SK-N-SH (cell line): ENCODE measurements at regions not wholly inside any gene's neighbourhood (a gene's known extent, or its start where the extent isn't known, plus 50 kb on each side); places are given as distances from the start of the nearest gene placed in this dataset.
A peak's percentile ranks its signal among the peaks of the same experiment; 100 is the strongest.

Source experiments
- CTCF ChIA-PET: fragments of 300-600, 350-600 bp; formaldehyde crosslinking; extraction: SDS; loops from one replicate; lab custom pipeline; 2021; lab: Yijun Ruan, JAX
- POLR2A ChIA-PET: fragments of 350-600 bp; sonication (Branson Sonifier 250); formaldehyde crosslinking; extraction: SDS; loops from one replicate; lab custom pipeline; 2020; ENCODE audit warnings: antibody characterized with exemption, inconsistent platforms; lab: Yijun Ruan, JAX
- DNase-seq: peaks from one replicate; pipeline ENCODE4 v3.0.0; 2012
- H2AFZ ChIP-seq: fragments of 200-600 bp; sonication (generic); 2 replicates; pipeline ENCODE4 v1.8.1; 2016; ENCODE audit warnings: antibody characterized with exemption, mild to moderate bottlenecking, low read depth
- H3F3A ChIP-seq: fragments of 200-600 bp; sonication (generic); replicated peaks from 2 replicates; pipeline ENCODE3; 2016; ENCODE audit warnings: antibody characterized with exemption, mild to moderate bottlenecking; ENCODE audit not compliant: insufficient read depth
- H3K27ac ChIP-seq, 2 experiments: fragments of 200-500 bp in 1 of 2; fragments of 200-600 bp in 1 of 2; sonication (Bioruptor generic) in 1 of 2; sonication (generic), shearing (Covaris generic) in 1 of 2; 2 replicates each; pipeline versions ENCODE4 v1.5.1 to v1.6.1; 2014 to 2016; ENCODE audit warnings: low read depth in 2 of 2, inconsistent platforms in 1 of 2, low read length in 1 of 2, mild to moderate bottlenecking in 1 of 2, mixed read lengths in 1 of 2
- H3K27me3 ChIP-seq: fragments of 200-600 bp; sonication (generic), shearing (Covaris generic); 2 replicates; pipeline ENCODE4 v1.6.1; 2016; ENCODE audit warnings: mixed run types; ENCODE audit not compliant: insufficient read depth
- H3K36me3 ChIP-seq, 2 experiments: fragments of 200-500 bp in 1 of 2; fragments of 200-600 bp in 1 of 2; sonication (Bioruptor generic) in 1 of 2; sonication (generic) in 1 of 2; replicated peaks in 1 of 2; 2 replicates each; pipeline versions ENCODE3 to v1.5.1; 2014 to 2016; ENCODE audit warnings: low read length in 1 of 2, mild to moderate bottlenecking in 1 of 2; ENCODE audit not compliant: insufficient read depth in 2 of 2, control insufficient read depth in 1 of 2
- H3K4me1 ChIP-seq, 2 experiments: fragments of 200-500 bp in 1 of 2; fragments of 200-600 bp in 1 of 2; sonication (Bioruptor generic) in 1 of 2; sonication (generic), shearing (Covaris generic) in 1 of 2; 2 replicates each; pipeline versions ENCODE4 v1.5.1 to v1.6.1; 2014 to 2016; ENCODE audit warnings: low read depth in 1 of 2, low read length in 1 of 2, mixed run types in 1 of 2; ENCODE audit not compliant: insufficient read depth in 2 of 2, control insufficient read depth in 1 of 2
- H3K4me2 ChIP-seq: fragments of 200-600 bp; sonication (generic), shearing (Covaris generic); 2 replicates; pipeline ENCODE4 v1.6.1; 2017; ENCODE audit warnings: mixed run types
- H3K4me3 ChIP-seq, 2 experiments: fragments of 200-500 bp in 1 of 2; fragments of 200-600 bp in 1 of 2; sonication (Bioruptor generic) in 1 of 2; sonication (generic), shearing (Covaris generic) in 1 of 2; 2 replicates each; pipeline versions ENCODE4 v1.5.1 to v1.8.1; 2014 to 2016; ENCODE audit warnings: low read depth in 2 of 2, inconsistent platforms in 1 of 2, low read length in 1 of 2, mild to moderate bottlenecking in 1 of 2, mixed read lengths in 1 of 2, moderate library complexity in 1 of 2
- H3K79me2 ChIP-seq: fragments of 200-600 bp; sonication (generic); 2 replicates; pipeline ENCODE4 v1.8.1; 2017; ENCODE audit warnings: mild to moderate bottlenecking; ENCODE audit not compliant: insufficient read depth
- H3K9ac ChIP-seq: fragments of 200-600 bp; sonication (generic); 2 replicates; pipeline ENCODE4 v1.6.1; 2017; ENCODE audit warnings: mixed run types
- H3K9me2 ChIP-seq: fragments of 200-600 bp; sonication (generic); 2 replicates; pipeline ENCODE4 v1.6.1; 2017; ENCODE audit warnings: mixed run types
- H3K9me3 ChIP-seq: fragments of 200-600 bp; sonication (generic); 2 replicates; pipeline ENCODE4 v1.6.1; 2017; ENCODE audit warnings: mixed run types, mild to moderate bottlenecking, moderate library complexity
- H4K20me1 ChIP-seq: fragments of 200-600 bp; sonication (generic); 2 replicates; pipeline ENCODE4 v1.6.1; 2017; ENCODE audit warnings: mild to moderate bottlenecking, mixed run types; ENCODE audit not compliant: insufficient read depth
- CHD2 ChIP-seq: fragments of 150-350 bp; IDR thresholded peaks from 2 replicates; pipeline ENCODE4 v1.6.1; 2018; ENCODE audit warnings: low read length; ENCODE audit not compliant: partially characterized antibody
- EZH2phosphoT487 ChIP-seq: fragments of 200-600 bp; sonication (generic); IDR thresholded peaks from 2 replicates; pipeline ENCODE4 v1.6.1; 2017; ENCODE audit warnings: low read depth, mixed run types, mild to moderate bottlenecking, antibody characterized with exemption, moderate library complexity, borderline replicate concordance
- FOSL2 ChIP-seq: IDR thresholded peaks from 2 replicates; pipeline ENCODE4 v1.4.0; 2012; ENCODE audit warnings: low read depth, mild to moderate bottlenecking, moderate library complexity, borderline replicate concordance
- FOXJ3 ChIP-seq: sonication (generic); formaldehyde crosslinking; IDR thresholded peaks from 2 replicates; pipeline ENCODE4 v1.5.1; 2020; ENCODE audit warnings: mild to moderate bottlenecking, missing genetic modification reagents
- FOXM1 ChIP-seq: IDR thresholded peaks from 2 replicates; pipeline ENCODE4 v1.4.0; 2012; ENCODE audit warnings: low read depth, mild to moderate bottlenecking
- GABPA ChIP-seq: IDR thresholded peaks from 2 replicates; pipeline ENCODE4 v1.4.0; 2012; ENCODE audit warnings: low read depth, mild to moderate bottlenecking
- GATA2 ChIP-seq: sonication (generic); formaldehyde crosslinking; IDR thresholded peaks from 2 replicates; pipeline ENCODE4 v1.5.0; 2020; ENCODE audit warnings: mild to moderate bottlenecking, missing genetic modification reagents
- JUND ChIP-seq: IDR thresholded peaks from 2 replicates; pipeline ENCODE4 v1.4.0; 2012
- MXI1 ChIP-seq: IDR thresholded peaks from 2 replicates; pipeline ENCODE4 v1.6.1; 2012; ENCODE audit warnings: mild to moderate bottlenecking, low read depth, low read length, improper control_type of control experiment
- NRF1 ChIP-seq: IDR thresholded peaks from 2 replicates; pipeline ENCODE4 v1.6.1; 2012; ENCODE audit warnings: low read depth, mild to moderate bottlenecking, low read length
- POLR2AphosphoS5 ChIP-seq: IDR thresholded peaks from 2 replicates; pipeline ENCODE4 v1.6.1; 2012; ENCODE audit warnings: low read depth, low read length
- RAD21 ChIP-seq: IDR thresholded peaks from 2 replicates; pipeline ENCODE4 v1.6.1; 2012; ENCODE audit warnings: mild to moderate bottlenecking, low read length
- RCOR1 ChIP-seq: fragments of 150-350 bp; IDR thresholded peaks from 2 replicates; pipeline ENCODE4 v1.6.1; 2017; ENCODE audit warnings: antibody characterized with exemption, low read length
- RFX5 ChIP-seq: IDR thresholded peaks from 2 replicates; pipeline ENCODE4 v1.6.1; 2012; ENCODE audit warnings: mild to moderate bottlenecking, improper control_type of control experiment, low read length
- RXRA ChIP-seq: IDR thresholded peaks from 2 replicates; pipeline ENCODE4 v1.4.0; 2012; ENCODE audit warnings: low read depth, mild to moderate bottlenecking, borderline replicate concordance
- SMC3 ChIP-seq: IDR thresholded peaks from 2 replicates; pipeline ENCODE4 v1.6.1; 2012; ENCODE audit warnings: low read depth, low read length, improper control_type of control experiment
- TAF1 ChIP-seq: IDR thresholded peaks from 2 replicates; pipeline ENCODE4 v1.6.1; 2012; ENCODE audit warnings: low read depth, mild to moderate bottlenecking, low read length, moderate library complexity, borderline replicate concordance
- TCF12 ChIP-seq: IDR thresholded peaks from 2 replicates; pipeline ENCODE4 v1.4.0; 2012
- TEAD4 ChIP-seq: IDR thresholded peaks from 2 replicates; pipeline ENCODE4 v1.4.0; 2012; ENCODE audit warnings: mild to moderate bottlenecking, borderline replicate concordance; ENCODE audit not compliant: insufficient read depth
- YY1 ChIP-seq: IDR thresholded peaks from 2 replicates; pipeline ENCODE4 v1.4.0; 2012; ENCODE audit warnings: low read depth, mild to moderate bottlenecking
- WGBS: methylation state at CpG from one replicate; pipeline ENCODE4 v1.1.6; 2017; ENCODE audit warnings: low lambda C conversion rate; 5-methylcytosine and 5-hydroxymethylcytosine counted together
- TF ChIP-seq, protein P1 (sequence below): fragments of 150-350 bp; IDR thresholded peaks from 2 replicates; pipeline ENCODE4 v1.6.1; 2017; ENCODE audit warnings: antibody characterized with exemption, low read length, low read depth, borderline replicate concordance
- TF ChIP-seq, protein P2 (sequence below): IDR thresholded peaks from 2 replicates; pipeline ENCODE4; 2012
- TF ChIP-seq, protein P3 (sequence below): IDR thresholded peaks from 2 replicates; pipeline ENCODE4 v1.4.0; 2012; ENCODE audit warnings: low read depth, borderline replicate concordance
- TF ChIP-seq, protein P4 (sequence below): fragments of 200-600 bp; sonication (generic); IDR thresholded peaks from 2 replicates; pipeline ENCODE4 v1.6.1; 2017; ENCODE audit warnings: antibody characterized with exemption, mild to moderate bottlenecking, moderate library complexity
- TF ChIP-seq, protein P5 (sequence below): fragments of 150-350 bp; IDR thresholded peaks from 2 replicates; pipeline ENCODE4 v1.6.1; 2016; ENCODE audit warnings: mild to moderate bottlenecking, low read depth, low read length
- TF ChIP-seq, protein P6 (sequence below): IDR thresholded peaks from 2 replicates; pipeline ENCODE4 v1.6.1; 2012; ENCODE audit warnings: mild to moderate bottlenecking, low read depth, low read length, moderate library complexity

DNA sequence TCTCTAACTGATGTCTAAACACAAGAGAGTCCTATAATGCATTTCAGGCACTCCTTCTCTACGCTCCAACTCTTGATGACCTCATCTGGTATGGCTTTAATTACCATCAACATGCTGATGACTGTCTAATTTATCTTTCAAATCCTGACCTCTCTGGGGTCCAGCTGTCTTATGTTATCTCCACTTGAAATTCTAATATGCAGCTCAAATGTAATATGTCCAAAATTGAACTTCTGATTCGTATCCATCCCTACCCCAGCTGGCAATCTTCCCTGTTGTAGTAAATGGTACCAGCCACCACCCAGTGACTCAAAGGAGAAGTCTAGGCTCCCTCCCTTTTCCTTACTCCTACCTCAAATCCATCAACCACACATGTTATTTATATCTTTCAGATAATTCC lies 288.0 kb upstream of the SLC10A2 start:
- Histone ChIP-seq H2AFZ (no peak overlapping the region), H3K4me3 (no peak overlapping the region), H4K20me1 (no peaks in the 10 kb centered on the region), H3K9me3 (no peaks in the 10 kb centered on the region), H3F3A (no peaks in the 10 kb centered on the region), H3K36me3 (no peaks in the 10 kb centered on the region), H3K27ac (peak overlapping the region in 1 of 2 experiments; percentile 92; a peak in 2 of 4 replicates), H3K4me2 (no peak overlapping the region), H3K79me2 (no peaks in the 10 kb centered on the region), H3K27me3 (no peaks in the 10 kb centered on the region), H3K9ac (no peak overlapping the region), H3K4me1 (peaks cover 0 to 31% of the 10 kb centered on the region in 2 experiments; a peak in 2 of 4 replicates), H3K9me2 (no peaks in the 10 kb centered on the region)
- CTCF ChIA-PET: interaction anchor here (0.6 kb wide), 1 partner anchor 485 kb away, joined by 3 read pairs; no protein-coding TSS in a partner anchor
- POLR2A ChIA-PET: interaction anchor here (0.6 kb wide), 2 partner anchors 655 to 1556 kb away, joined by 3 to 4 read pairs; no protein-coding TSS in a partner anchor
- peak; percentile 76 for DNase-seq
- WGBS: 0% methylated on average over 2 of the region's 2 CpGs
- TF ChIP-seq POLR2AphosphoS5: peak; percentile 38; the same call in 1 of the 2 replicates
- peak; percentile 86 for TF ChIP-seq FOXJ3 (CRISPR knock-in tag)
- TF ChIP-seq RXRA: no peak
- TF ChIP-seq EZH2phosphoT487: no peak
- TF ChIP-seq, protein P1, sequence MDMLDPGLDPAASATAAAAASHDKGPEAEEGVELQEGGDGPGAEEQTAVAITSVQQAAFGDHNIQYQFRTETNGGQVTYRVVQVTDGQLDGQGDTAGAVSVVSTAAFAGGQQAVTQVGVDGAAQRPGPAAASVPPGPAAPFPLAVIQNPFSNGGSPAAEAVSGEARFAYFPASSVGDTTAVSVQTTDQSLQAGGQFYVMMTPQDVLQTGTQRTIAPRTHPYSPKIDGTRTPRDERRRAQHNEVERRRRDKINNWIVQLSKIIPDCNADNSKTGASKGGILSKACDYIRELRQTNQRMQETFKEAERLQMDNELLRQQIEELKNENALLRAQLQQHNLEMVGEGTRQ: no peak
- TF ChIP-seq, protein P2, sequence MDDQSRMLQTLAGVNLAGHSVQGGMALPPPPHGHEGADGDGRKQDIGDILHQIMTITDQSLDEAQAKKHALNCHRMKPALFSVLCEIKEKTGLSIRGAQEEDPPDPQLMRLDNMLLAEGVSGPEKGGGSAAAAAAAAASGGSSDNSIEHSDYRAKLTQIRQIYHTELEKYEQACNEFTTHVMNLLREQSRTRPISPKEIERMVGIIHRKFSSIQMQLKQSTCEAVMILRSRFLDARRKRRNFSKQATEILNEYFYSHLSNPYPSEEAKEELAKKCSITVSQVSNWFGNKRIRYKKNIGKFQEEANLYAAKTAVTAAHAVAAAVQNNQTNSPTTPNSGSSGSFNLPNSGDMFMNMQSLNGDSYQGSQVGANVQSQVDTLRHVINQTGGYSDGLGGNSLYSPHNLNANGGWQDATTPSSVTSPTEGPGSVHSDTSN: no peak
- TF ChIP-seq, protein P3, sequence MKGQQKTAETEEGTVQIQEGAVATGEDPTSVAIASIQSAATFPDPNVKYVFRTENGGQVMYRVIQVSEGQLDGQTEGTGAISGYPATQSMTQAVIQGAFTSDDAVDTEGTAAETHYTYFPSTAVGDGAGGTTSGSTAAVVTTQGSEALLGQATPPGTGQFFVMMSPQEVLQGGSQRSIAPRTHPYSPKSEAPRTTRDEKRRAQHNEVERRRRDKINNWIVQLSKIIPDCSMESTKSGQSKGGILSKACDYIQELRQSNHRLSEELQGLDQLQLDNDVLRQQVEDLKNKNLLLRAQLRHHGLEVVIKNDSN: no peak
- TF ChIP-seq FOXM1: no peak
- no peak for TF ChIP-seq YY1
- TF ChIP-seq TAF1: no peak
- TF ChIP-seq SMC3: no peak; the same call in 1 of the 2 replicates
- TF ChIP-seq RFX5: no peak
- TF ChIP-seq, protein P4, sequence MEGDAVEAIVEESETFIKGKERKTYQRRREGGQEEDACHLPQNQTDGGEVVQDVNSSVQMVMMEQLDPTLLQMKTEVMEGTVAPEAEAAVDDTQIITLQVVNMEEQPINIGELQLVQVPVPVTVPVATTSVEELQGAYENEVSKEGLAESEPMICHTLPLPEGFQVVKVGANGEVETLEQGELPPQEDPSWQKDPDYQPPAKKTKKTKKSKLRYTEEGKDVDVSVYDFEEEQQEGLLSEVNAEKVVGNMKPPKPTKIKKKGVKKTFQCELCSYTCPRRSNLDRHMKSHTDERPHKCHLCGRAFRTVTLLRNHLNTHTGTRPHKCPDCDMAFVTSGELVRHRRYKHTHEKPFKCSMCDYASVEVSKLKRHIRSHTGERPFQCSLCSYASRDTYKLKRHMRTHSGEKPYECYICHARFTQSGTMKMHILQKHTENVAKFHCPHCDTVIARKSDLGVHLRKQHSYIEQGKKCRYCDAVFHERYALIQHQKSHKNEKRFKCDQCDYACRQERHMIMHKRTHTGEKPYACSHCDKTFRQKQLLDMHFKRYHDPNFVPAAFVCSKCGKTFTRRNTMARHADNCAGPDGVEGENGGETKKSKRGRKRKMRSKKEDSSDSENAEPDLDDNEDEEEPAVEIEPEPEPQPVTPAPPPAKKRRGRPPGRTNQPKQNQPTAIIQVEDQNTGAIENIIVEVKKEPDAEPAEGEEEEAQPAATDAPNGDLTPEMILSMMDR: no peak
- no peak for TF ChIP-seq NRF1
- peak; percentile 88 for TF ChIP-seq CHD2
- peak; percentile 52 for TF ChIP-seq RAD21
- TF ChIP-seq TCF12: peak; percentile 69
- no peak for TF ChIP-seq FOSL2
- peak; percentile 94 for TF ChIP-seq RCOR1
- TF ChIP-seq TEAD4: no peak
- TF ChIP-seq MXI1: no peak
- TF ChIP-seq GATA2 (CRISPR knock-in tag): peak; percentile 89
- TF ChIP-seq, protein P5, sequence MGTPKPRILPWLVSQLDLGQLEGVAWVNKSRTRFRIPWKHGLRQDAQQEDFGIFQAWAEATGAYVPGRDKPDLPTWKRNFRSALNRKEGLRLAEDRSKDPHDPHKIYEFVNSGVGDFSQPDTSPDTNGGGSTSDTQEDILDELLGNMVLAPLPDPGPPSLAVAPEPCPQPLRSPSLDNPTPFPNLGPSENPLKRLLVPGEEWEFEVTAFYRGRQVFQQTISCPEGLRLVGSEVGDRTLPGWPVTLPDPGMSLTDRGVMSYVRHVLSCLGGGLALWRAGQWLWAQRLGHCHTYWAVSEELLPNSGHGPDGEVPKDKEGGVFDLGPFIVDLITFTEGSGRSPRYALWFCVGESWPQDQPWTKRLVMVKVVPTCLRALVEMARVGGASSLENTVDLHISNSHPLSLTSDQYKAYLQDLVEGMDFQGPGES: no peak
- TF ChIP-seq GABPA: no peak
- TF ChIP-seq, protein P6, sequence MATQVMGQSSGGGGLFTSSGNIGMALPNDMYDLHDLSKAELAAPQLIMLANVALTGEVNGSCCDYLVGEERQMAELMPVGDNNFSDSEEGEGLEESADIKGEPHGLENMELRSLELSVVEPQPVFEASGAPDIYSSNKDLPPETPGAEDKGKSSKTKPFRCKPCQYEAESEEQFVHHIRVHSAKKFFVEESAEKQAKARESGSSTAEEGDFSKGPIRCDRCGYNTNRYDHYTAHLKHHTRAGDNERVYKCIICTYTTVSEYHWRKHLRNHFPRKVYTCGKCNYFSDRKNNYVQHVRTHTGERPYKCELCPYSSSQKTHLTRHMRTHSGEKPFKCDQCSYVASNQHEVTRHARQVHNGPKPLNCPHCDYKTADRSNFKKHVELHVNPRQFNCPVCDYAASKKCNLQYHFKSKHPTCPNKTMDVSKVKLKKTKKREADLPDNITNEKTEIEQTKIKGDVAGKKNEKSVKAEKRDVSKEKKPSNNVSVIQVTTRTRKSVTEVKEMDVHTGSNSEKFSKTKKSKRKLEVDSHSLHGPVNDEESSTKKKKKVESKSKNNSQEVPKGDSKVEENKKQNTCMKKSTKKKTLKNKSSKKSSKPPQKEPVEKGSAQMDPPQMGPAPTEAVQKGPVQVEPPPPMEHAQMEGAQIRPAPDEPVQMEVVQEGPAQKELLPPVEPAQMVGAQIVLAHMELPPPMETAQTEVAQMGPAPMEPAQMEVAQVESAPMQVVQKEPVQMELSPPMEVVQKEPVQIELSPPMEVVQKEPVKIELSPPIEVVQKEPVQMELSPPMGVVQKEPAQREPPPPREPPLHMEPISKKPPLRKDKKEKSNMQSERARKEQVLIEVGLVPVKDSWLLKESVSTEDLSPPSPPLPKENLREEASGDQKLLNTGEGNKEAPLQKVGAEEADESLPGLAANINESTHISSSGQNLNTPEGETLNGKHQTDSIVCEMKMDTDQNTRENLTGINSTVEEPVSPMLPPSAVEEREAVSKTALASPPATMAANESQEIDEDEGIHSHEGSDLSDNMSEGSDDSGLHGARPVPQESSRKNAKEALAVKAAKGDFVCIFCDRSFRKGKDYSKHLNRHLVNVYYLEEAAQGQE: no peak
- TF ChIP-seq JUND: no peak
